ENCODE measurements at regions not wholly inside any gene's neighbourhood (a gene's known extent, or its start where the extent isn't known, plus 50 kb on each side); places are given as distances from the start of the nearest gene placed in this dataset.

DNA sequence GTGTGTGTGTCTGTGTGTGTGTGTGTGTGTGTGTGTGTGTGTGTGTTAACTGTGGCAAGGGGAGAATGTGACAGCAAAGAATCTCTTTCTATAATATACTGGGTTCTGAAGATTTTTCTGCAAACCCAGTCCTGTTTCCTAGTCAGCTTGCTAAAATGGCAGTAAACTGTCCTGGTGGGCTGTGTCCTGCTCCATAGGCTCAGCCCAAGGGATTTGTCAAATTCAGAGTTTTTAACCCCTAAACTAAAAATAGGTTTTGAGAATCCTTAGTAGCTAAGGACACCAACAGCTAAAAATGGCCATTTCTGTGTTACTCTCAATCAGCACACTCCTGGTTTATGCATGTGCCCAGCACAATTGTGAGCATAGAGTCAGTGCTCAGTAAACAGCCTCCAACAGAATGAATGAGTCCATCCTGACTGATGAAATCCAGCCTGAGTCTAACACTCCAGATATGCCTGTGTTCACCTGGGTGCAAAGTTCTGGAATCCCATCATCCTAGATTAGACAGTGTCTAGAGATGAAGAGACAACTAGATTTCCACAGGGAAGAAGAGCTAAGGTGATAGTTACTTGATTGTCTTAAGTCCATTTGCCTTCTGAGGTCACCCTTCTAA lies 192.6 kb downstream of the TTC6 start (continued):
- TF ChIP-seq, protein P1, sequence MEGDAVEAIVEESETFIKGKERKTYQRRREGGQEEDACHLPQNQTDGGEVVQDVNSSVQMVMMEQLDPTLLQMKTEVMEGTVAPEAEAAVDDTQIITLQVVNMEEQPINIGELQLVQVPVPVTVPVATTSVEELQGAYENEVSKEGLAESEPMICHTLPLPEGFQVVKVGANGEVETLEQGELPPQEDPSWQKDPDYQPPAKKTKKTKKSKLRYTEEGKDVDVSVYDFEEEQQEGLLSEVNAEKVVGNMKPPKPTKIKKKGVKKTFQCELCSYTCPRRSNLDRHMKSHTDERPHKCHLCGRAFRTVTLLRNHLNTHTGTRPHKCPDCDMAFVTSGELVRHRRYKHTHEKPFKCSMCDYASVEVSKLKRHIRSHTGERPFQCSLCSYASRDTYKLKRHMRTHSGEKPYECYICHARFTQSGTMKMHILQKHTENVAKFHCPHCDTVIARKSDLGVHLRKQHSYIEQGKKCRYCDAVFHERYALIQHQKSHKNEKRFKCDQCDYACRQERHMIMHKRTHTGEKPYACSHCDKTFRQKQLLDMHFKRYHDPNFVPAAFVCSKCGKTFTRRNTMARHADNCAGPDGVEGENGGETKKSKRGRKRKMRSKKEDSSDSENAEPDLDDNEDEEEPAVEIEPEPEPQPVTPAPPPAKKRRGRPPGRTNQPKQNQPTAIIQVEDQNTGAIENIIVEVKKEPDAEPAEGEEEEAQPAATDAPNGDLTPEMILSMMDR (CRISPR knock-in tag; IDR thresholded peaks at IDR 0.05): no peak
- TF ChIP-seq, protein P2, sequence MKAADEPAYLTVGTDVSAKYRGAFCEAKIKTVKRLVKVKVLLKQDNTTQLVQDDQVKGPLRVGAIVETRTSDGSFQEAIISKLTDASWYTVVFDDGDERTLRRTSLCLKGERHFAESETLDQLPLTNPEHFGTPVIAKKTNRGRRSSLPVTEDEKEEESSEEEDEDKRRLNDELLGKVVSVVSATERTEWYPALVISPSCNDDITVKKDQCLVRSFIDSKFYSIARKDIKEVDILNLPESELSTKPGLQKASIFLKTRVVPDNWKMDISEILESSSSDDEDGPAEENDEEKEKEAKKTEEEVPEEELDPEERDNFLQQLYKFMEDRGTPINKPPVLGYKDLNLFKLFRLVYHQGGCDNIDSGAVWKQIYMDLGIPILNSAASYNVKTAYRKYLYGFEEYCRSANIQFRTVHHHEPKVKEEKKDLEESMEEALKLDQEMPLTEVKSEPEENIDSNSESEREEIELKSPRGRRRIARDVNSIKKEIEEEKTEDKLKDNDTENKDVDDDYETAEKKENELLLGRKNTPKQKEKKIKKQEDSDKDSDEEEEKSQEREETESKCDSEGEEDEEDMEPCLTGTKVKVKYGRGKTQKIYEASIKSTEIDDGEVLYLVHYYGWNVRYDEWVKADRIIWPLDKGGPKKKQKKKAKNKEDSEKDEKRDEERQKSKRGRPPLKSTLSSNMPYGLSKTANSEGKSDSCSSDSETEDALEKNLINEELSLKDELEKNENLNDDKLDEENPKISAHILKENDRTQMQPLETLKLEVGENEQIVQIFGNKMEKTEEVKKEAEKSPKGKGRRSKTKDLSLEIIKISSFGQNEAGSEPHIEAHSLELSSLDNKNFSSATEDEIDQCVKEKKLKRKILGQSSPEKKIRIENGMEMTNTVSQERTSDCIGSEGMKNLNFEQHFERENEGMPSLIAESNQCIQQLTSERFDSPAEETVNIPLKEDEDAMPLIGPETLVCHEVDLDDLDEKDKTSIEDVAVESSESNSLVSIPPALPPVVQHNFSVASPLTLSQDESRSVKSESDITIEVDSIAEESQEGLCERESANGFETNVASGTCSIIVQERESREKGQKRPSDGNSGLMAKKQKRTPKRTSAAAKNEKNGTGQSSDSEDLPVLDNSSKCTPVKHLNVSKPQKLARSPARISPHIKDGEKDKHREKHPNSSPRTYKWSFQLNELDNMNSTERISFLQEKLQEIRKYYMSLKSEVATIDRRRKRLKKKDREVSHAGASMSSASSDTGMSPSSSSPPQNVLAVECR (CRISPR knock-in tag; IDR thresholded peaks at IDR 0.05; ENCODE audit: borderline replicate concordance): peak; percentile 59; the same call in 1 of the 2 replicates
- peak; percentile 32; the same call in 1 of the 2 replicates for TF ChIP-seq FOXP1 (IDR thresholded peaks at IDR 0.05)
- TF ChIP-seq FOXP1 (CRISPR knock-in tag; IDR thresholded peaks at IDR 0.05): peak; percentile 94
- TF ChIP-seq ZFP36L2 (CRISPR knock-in tag; IDR thresholded peaks at IDR 0.05): 0 out of 2 replicates have a peak, but pooled peaks have one; percentile 46
- TF ChIP-seq SOX5 (CRISPR knock-in tag; IDR thresholded peaks at IDR 0.05; ENCODE audit: borderline replicate concordance): peak; percentile 94
- TF ChIP-seq, protein P3, sequence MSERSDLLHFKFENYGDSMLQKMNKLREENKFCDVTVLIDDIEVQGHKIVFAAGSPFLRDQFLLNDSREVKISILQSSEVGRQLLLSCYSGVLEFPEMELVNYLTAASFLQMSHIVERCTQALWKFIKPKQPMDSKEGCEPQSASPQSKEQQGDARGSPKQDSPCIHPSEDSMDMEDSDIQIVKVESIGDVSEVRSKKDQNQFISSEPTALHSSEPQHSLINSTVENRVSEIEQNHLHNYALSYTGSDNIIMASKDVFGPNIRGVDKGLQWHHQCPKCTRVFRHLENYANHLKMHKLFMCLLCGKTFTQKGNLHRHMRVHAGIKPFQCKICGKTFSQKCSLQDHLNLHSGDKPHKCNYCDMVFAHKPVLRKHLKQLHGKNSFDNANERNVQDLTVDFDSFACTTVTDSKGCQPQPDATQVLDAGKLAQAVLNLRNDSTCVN (CRISPR knock-in tag; IDR thresholded peaks at IDR 0.05; ENCODE audit: borderline replicate concordance): peak; percentile 99
- no peak for TF ChIP-seq ZKSCAN5 (CRISPR knock-in tag; IDR thresholded peaks at IDR 0.05)
- peak; percentile 74 for TF ChIP-seq HDAC1 (CRISPR knock-in tag; IDR thresholded peaks at IDR 0.05)
- TF ChIP-seq SP140L (CRISPR knock-in tag; IDR thresholded peaks at IDR 0.05; ENCODE audit: borderline replicate concordance): peak; percentile 50; the same call in 1 of the 2 replicates
- no peak for TF ChIP-seq PRMT3 (CRISPR knock-in tag; IDR thresholded peaks at IDR 0.05; ENCODE audit: borderline replicate concordance, low read depth)
- TF ChIP-seq, protein P4, sequence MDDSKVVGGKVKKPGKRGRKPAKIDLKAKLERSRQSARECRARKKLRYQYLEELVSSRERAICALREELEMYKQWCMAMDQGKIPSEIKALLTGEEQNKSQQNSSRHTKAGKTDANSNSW (CRISPR knock-in tag; IDR thresholded peaks at IDR 0.05; ENCODE audit: borderline replicate concordance): no peak
- 0 out of 2 replicates have a peak, but pooled peaks have one; percentile 50 for TF ChIP-seq ETV6 (CRISPR knock-in tag; conservative IDR thresholded peaks at IDR 0.05)
- 0 out of 2 replicates have a peak, but pooled peaks have one; percentile 57 for TF ChIP-seq ZNF557 (CRISPR knock-in tag; IDR thresholded peaks at IDR 0.05)
- TF ChIP-seq, protein P5, sequence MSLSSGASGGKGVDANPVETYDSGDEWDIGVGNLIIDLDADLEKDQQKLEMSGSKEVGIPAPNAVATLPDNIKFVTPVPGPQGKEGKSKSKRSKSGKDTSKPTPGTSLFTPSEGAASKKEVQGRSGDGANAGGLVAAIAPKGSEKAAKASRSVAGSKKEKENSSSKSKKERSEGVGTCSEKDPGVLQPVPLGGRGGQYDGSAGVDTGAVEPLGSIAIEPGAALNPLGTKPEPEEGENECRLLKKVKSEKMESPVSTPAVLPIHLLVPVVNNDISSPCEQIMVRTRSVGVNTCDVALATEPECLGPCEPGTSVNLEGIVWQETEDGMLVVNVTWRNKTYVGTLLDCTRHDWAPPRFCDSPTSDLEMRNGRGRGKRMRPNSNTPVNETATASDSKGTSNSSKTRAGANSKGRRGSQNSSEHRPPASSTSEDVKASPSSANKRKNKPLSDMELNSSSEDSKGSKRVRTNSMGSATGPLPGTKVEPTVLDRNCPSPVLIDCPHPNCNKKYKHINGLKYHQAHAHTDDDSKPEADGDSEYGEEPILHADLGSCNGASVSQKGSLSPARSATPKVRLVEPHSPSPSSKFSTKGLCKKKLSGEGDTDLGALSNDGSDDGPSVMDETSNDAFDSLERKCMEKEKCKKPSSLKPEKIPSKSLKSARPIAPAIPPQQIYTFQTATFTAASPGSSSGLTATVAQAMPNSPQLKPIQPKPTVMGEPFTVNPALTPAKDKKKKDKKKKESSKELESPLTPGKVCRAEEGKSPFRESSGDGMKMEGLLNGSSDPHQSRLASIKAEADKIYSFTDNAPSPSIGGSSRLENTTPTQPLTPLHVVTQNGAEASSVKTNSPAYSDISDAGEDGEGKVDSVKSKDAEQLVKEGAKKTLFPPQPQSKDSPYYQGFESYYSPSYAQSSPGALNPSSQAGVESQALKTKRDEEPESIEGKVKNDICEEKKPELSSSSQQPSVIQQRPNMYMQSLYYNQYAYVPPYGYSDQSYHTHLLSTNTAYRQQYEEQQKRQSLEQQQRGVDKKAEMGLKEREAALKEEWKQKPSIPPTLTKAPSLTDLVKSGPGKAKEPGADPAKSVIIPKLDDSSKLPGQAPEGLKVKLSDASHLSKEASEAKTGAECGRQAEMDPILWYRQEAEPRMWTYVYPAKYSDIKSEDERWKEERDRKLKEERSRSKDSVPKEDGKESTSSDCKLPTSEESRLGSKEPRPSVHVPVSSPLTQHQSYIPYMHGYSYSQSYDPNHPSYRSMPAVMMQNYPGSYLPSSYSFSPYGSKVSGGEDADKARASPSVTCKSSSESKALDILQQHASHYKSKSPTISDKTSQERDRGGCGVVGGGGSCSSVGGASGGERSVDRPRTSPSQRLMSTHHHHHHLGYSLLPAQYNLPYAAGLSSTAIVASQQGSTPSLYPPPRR (CRISPR knock-in tag; IDR thresholded peaks at IDR 0.05; ENCODE audit: borderline replicate concordance): peak; percentile 49; the same call in 1 of the 2 replicates
- TF ChIP-seq HDAC2 (CRISPR knock-in tag; IDR thresholded peaks at IDR 0.05): peak; percentile 94
